Transverse colon (tissue), 4 donors: ENCODE measurements at regions not wholly inside any gene's neighbourhood (a gene's known extent, or its start where the extent isn't known, plus 50 kb on each side); places are given as distances from the start of the nearest gene placed in this dataset.

Experiments
- DNase-seq: peaks from one replicate; pipeline ENCODE4 v3.0.0-alpha.2; 2019
- H3K27ac ChIP-seq, 4 donors: fragments of 200-600 bp; sonication (generic); 2 replicates each; pipeline ENCODE4 v1.5.1; 2016 to 2018; ENCODE audit warnings: inconsistent platforms in 4 of 4
- H3K27me3 ChIP-seq: fragments of 200-600 bp; sonication (generic); 2 replicates; pipeline ENCODE4 v1.5.1; 2017; ENCODE audit warnings: inconsistent platforms
- H3K36me3 ChIP-seq, 4 donors: fragments of 200-600 bp; sonication (generic); 2 replicates each; pipeline ENCODE4 v1.5.1; 2017 to 2019; ENCODE audit warnings: inconsistent platforms in 4 of 4
- H3K4me1 ChIP-seq, 4 donors: fragments of 200-600 bp; sonication (generic); 2 replicates each; pipeline ENCODE4 v1.5.1; 2017 to 2020; ENCODE audit warnings: inconsistent platforms in 4 of 4
- H3K4me3 ChIP-seq, 4 donors: fragments of 200-600 bp; sonication (generic); 1 replicate in 1 of 4; 2 replicates in 3 of 4; pipeline versions ENCODE4 v1.5.1 to v1.6.1; 2017 to 2019; ENCODE audit warnings: inconsistent platforms in 4 of 4
- H3K9me3 ChIP-seq, 2 donors: fragments of 200-600 bp; sonication (generic); 2 replicates each; pipeline ENCODE4 v1.5.1; 2017 to 2019; ENCODE audit warnings: inconsistent platforms in 2 of 2
- EP300 ChIP-seq: sonication (generic); formaldehyde crosslinking; IDR thresholded peaks from one replicate; pipeline ENCODE4 v1.6.1; 2017; ENCODE audit warnings: antibody characterized with exemption, low read depth
- POLR2A ChIP-seq: fragments of 450-650 bp; IDR thresholded peaks from one replicate; pipeline ENCODE4 v1.6.1; 2016; ENCODE audit warnings: antibody characterized with exemption, mild to moderate bottlenecking, moderate library complexity
- POLR2AphosphoS5 ChIP-seq, 3 donors: sonication (generic); formaldehyde crosslinking; IDR thresholded peaks; one replicate each; pipeline ENCODE4 v1.6.1; 2016; ENCODE audit warnings: antibody characterized with exemption in 3 of 3
- WGBS, 2 donors: methylation state at CpG; one replicate each; pipeline ENCODE4 v1.1.5; 2018; ENCODE audit warnings: low coverage in 1 of 2; 5-methylcytosine and 5-hydroxymethylcytosine counted together
- in situ Hi-C, 4 donors: fragments of 200-750 bp; cut with MboI; loops; one replicate each; pipeline versions ENCODE4 v1.15.0 to v1.15.1; 2017; ENCODE audit warnings: low sequenced_read_pairs in 3 of 4, low pct_ligation_motif_present in 1 of 4, low pct_unique_long_range_greater_than_20kb in 1 of 4
- intact Hi-C: fragments of 100-400 bp; cut with DNase I; formaldehyde crosslinking; loops from one replicate; pipeline ENCODE4 v1.15.1; 2023; ENCODE audit warnings: low total_unique reads
- TF ChIP-seq, protein P1 (sequence below), 5 experiments: fragments of 200-600 bp in 3 of 5; fragments of 450-650 bp in 2 of 5; sonication (generic) in 3 of 5; IDR thresholded peaks; 1 replicate in 2 of 5; 2 replicates in 3 of 5; pipeline ENCODE4 v1.5.1; 2016 to 2017; ENCODE audit warnings: antibody characterized with exemption in 5 of 5, inconsistent platforms in 3 of 5, mild to moderate bottlenecking in 2 of 5, moderate library complexity in 1 of 5

DNA sequence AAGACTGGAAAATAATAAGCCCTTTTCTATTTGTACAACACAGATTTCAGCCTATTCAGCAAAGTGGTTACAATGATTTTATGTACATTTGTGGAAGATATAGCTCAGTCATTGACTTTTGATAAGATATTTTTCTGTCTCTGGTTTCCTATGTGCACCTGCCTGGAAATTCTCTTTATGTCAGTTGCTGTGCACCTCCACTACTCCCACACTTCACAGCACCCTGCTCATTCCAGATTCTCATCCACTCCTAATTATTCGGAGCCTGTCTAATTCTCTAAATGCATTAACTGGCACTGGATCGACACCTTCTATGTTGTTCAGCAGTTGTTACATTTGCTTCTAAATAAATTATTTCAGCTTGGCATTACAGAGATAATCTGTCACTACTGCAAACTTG is 275.1 kb upstream of the RND3 start:
- H3K27ac ChIP-seq: no peak overlapping the region
- WGBS, 2 donors: 41 to 65% methylated on average over 2 of the region's 2 CpGs

GRCh38 chr2:150759531-150759930 is 272.1 kb upstream of the RND3 start:
- H3K9me3 ChIP-seq: no peaks in the 10 kb centered on the region
- in situ Hi-C loops: no loop called here
- no peak for DNase-seq
- no peaks in the 10 kb centered on the region for H3K27me3 ChIP-seq
- no peak for TF ChIP-seq POLR2A
- TF ChIP-seq, protein P1, sequence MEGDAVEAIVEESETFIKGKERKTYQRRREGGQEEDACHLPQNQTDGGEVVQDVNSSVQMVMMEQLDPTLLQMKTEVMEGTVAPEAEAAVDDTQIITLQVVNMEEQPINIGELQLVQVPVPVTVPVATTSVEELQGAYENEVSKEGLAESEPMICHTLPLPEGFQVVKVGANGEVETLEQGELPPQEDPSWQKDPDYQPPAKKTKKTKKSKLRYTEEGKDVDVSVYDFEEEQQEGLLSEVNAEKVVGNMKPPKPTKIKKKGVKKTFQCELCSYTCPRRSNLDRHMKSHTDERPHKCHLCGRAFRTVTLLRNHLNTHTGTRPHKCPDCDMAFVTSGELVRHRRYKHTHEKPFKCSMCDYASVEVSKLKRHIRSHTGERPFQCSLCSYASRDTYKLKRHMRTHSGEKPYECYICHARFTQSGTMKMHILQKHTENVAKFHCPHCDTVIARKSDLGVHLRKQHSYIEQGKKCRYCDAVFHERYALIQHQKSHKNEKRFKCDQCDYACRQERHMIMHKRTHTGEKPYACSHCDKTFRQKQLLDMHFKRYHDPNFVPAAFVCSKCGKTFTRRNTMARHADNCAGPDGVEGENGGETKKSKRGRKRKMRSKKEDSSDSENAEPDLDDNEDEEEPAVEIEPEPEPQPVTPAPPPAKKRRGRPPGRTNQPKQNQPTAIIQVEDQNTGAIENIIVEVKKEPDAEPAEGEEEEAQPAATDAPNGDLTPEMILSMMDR (IDR thresholded peaks at IDR 0.05): no peak
- no peak for TF ChIP-seq EP300
- no peak for TF ChIP-seq POLR2AphosphoS5 (IDR thresholded peaks at IDR 0.05)
- no peaks in the 10 kb centered on the region for H3K36me3 ChIP-seq
- H3K27ac ChIP-seq: no peak overlapping the region
- no peaks in the 10 kb centered on the region for H3K4me1 ChIP-seq
- intact Hi-C loops: no loop called here
- H3K4me3 ChIP-seq: no peak overlapping the region
- 0% methylated on average over 1 of the region's 1 CpG; no CpG with 5 or more reads in 1 of the 2 donors for WGBS, 2 donors

More for the DNA sequence above, 275.1 kb upstream of the RND3 start:
- TF ChIP-seq POLR2AphosphoS5 (IDR thresholded peaks at IDR 0.05): no peak
- TF ChIP-seq EP300: no peak
- TF ChIP-seq, protein P1 (IDR thresholded peaks at IDR 0.05): no peak
- no peak for TF ChIP-seq POLR2A
- no peak for DNase-seq
- no peaks in the 10 kb centered on the region for H3K9me3 ChIP-seq
- in situ Hi-C loops: no loop called here
- H3K27me3 ChIP-seq: no peaks in the 10 kb centered on the region
- H3K4me3 ChIP-seq: no peak overlapping the region
- intact Hi-C loops: no loop called here
- no peaks in the 10 kb centered on the region for H3K4me1 ChIP-seq
- H3K36me3 ChIP-seq: no peaks in the 10 kb centered on the region

DNA sequence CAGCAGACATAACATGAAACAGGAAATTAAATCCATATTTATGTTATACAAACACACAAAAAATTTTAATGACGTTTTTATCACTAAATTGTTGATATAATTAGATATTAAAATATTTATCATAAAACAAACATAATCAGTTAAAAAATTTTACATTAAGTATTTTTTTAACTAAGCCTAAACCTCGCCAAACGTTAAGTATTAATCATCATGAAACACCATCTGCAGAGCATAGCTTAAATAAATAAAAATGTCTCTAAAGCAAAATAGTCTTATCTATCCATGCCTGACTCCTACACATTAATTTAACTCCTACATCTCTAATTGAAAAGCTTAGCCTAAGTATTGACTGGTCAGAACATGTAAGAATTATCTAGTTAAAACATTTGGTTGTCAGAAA is 271.6 kb upstream of the RND3 start:
- Histone ChIP-seq H3K27me3 (no peaks in the 10 kb centered on the region), H3K4me1 (no peaks in the 10 kb centered on the region), H3K4me3 (no peak overlapping the region), H3K36me3 (no peaks in the 10 kb centered on the region), H3K27ac (no peak overlapping the region), H3K9me3 (no peaks in the 10 kb centered on the region)
- no peak for DNase-seq
- TF ChIP-seq, protein P1 (IDR thresholded peaks at IDR 0.05): no peak
- 63 to 72% methylated on average over 3 of the region's 3 CpGs for WGBS, 2 donors
- in situ Hi-C loops (no loop called here), intact Hi-C loops (no loop called here)

- no peaks in the 10 kb centered on the region for H3K9me3 ChIP-seq
- in situ Hi-C loops (no loop called here), intact Hi-C loops (no loop called here)
- no peak overlapping the region for H3K27ac ChIP-seq
- H3K4me3 ChIP-seq: no peak overlapping the region
- H3K27me3 ChIP-seq: no peaks in the 10 kb centered on the region
- no peaks in the 10 kb centered on the region for H3K4me1 ChIP-seq
- no peak for DNase-seq
- TF ChIP-seq POLR2A (no peak), EP300 (no peak), POLR2AphosphoS5 (IDR thresholded peaks at IDR 0.05) (no peak)
- TF ChIP-seq, protein P1 (IDR thresholded peaks at IDR 0.05): no peak
- no peaks in the 10 kb centered on the region for H3K36me3 ChIP-seq
Measured at GRCh38 chr2:150752229-150752628, 264.8 kb upstream of the RND3 start.
